H1 (cell line): ENCODE measurements at regions not wholly inside any gene's neighbourhood (a gene's known extent, or its start where the extent isn't known, plus 50 kb on each side); places are given as distances from the start of the nearest gene placed in this dataset.

Source experiments
- POLR2AphosphoS5 ChIP-seq: IDR thresholded peaks from 2 replicates; pipeline ENCODE4 v1.6.1; 2011; ENCODE audit warnings: low read depth, low read length

GRCh38 chr6:127051571-127052260, 66.8 kb upstream of the RSPO3 start (continued):
- TF ChIP-seq POLR2AphosphoS5, result no peak
- TF ChIP-seq, all 59 proteins: peak for 0
